Neutrophil (primary cell): ENCODE measurements at regions not wholly inside any gene's neighbourhood (a gene's known extent, or its start where the extent isn't known, plus 50 kb on each side); places are given as distances from the start of the nearest gene placed in this dataset.
"Not testable (repeated sequence)": the region's sequence is repeated elsewhere in the genome, so short reads cannot be mapped to it uniquely, and the experiment has no call there.

Experiments used
- H3K27ac ChIP-seq: fragments of 200-600 bp; sonication (generic); 2 replicates; pipeline ENCODE4 v1.5.1; 2016; ENCODE audit warnings: mild to moderate bottlenecking, moderate library complexity
- H3K27me3 ChIP-seq: fragments of 200-600 bp; sonication (generic); 2 replicates; pipeline ENCODE4 v1.6.0; 2016; ENCODE audit warnings: mild to moderate bottlenecking
- H3K36me3 ChIP-seq: fragments of 200-600 bp; sonication (generic); 2 replicates; pipeline ENCODE4 v1.5.1; 2017
- H3K4me1 ChIP-seq, 2 experiments: fragments of 200-600 bp in 1 of 2; sonication (generic) in 1 of 2; 1 replicate in 1 of 2; 2 replicates in 1 of 2; pipeline versions ENCODE4 v1.5.1 to v1.6.1; 2013 to 2016; ENCODE audit warnings: low read depth in 1 of 2, low read length in 1 of 2, mild to moderate bottlenecking in 1 of 2, moderate library complexity in 1 of 2; ENCODE audit not compliant: control insufficient read depth in 1 of 2, insufficient read depth in 1 of 2
- H3K4me3 ChIP-seq, 2 experiments: fragments of 200-600 bp in 1 of 2; sonication (generic) in 1 of 2; 1 replicate in 1 of 2; 2 replicates in 1 of 2; pipeline ENCODE4 v1.5.1; 2013 to 2016; ENCODE audit warnings: low read depth in 1 of 2, low read length in 1 of 2, mild to moderate bottlenecking in 1 of 2, moderate library complexity in 1 of 2
- H3K9me3 ChIP-seq: fragments of 200-600 bp; sonication (generic); 2 replicates; pipeline ENCODE4 v1.5.1; 2016
- TF ChIP-seq, protein P1 (sequence below): fragments of 200-600 bp; sonication (generic); IDR thresholded peaks from 2 replicates; pipeline ENCODE4 v1.5.1; 2016; ENCODE audit warnings: antibody characterized with exemption

DNA sequence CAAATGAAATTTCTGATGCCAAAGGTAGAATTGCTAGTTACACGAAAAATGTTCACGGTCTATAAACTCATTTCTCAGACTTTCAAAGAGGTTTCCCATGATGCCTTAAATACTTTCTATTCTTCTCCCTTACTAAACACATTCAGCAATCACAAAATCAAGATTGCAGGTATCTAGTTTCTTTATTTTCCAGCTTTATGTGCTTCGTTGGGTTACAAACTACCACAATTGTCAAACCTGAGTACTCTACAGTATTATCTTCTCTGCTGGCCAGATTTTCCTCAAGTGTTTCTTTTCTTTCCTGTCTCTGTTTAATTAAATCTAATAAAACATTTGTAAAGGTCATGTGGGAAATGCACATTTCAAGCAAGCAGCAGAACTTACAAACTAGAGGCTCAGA, 201.8 kb upstream of the ZNF385D start:
- no peak overlapping the region for H3K4me3 ChIP-seq
- H3K27me3 ChIP-seq, result no peaks in the 10 kb centered on the region
- H3K36me3 ChIP-seq, result no peaks in the 10 kb centered on the region
- TF ChIP-seq, protein P1, sequence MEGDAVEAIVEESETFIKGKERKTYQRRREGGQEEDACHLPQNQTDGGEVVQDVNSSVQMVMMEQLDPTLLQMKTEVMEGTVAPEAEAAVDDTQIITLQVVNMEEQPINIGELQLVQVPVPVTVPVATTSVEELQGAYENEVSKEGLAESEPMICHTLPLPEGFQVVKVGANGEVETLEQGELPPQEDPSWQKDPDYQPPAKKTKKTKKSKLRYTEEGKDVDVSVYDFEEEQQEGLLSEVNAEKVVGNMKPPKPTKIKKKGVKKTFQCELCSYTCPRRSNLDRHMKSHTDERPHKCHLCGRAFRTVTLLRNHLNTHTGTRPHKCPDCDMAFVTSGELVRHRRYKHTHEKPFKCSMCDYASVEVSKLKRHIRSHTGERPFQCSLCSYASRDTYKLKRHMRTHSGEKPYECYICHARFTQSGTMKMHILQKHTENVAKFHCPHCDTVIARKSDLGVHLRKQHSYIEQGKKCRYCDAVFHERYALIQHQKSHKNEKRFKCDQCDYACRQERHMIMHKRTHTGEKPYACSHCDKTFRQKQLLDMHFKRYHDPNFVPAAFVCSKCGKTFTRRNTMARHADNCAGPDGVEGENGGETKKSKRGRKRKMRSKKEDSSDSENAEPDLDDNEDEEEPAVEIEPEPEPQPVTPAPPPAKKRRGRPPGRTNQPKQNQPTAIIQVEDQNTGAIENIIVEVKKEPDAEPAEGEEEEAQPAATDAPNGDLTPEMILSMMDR, result no peak
- H3K27ac ChIP-seq, result no peak overlapping the region
- H3K9me3 ChIP-seq, result no peaks in the 10 kb centered on the region
- H3K4me1 ChIP-seq, result no peaks in the 10 kb centered on the region

DNA sequence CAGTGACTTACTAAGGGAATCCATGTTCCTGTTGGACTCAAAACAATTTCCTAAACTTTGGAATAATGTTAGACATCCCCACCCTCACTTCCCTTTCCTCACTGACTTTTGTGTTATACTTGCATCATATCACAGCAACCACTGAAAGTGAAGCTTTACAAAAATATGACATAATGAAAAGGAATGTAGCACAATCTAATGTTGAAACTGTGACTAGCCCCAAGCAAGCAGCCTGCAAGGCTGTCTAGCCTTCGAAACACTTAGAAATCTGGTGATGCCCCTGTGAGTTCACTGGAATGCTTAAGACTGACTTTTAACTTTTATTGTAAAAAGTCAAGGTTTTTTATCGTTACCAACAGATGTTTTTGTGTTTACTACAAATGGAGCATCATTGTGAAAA, 203.7 kb upstream of the ZNF385D start:
- H3K27ac ChIP-seq, result no peak overlapping the region
- H3K4me3 ChIP-seq, result no peak overlapping the region
- no peaks in the 10 kb centered on the region for H3K9me3 ChIP-seq
- H3K4me1 ChIP-seq, result no peaks in the 10 kb centered on the region
- TF ChIP-seq, protein P1, result no peak
- no peaks in the 10 kb centered on the region for H3K36me3 ChIP-seq
- H3K27me3 ChIP-seq, result no peaks in the 10 kb centered on the region

DNA sequence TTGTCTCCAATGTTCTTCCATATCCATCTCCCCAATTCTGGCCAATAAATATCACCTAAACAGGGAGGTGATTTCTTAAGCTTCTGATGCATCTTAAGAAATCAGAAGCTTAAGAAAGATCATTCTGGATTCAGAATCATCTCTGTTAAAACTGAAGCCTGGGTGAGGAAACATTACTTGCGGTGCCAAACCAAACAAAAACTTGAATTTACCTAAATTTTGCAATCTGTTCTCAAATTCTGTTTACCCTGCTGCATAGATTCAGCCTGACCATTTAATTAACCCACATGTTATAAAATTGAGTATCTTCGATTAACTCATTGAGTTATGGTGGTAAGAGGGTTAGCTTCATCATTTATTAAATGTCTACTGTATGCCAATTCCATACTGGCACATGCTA, 204.4 kb upstream of the ZNF385D start:
- TF ChIP-seq, protein P1, result no peak
- Histone ChIP-seq H3K36me3 (no peaks in the 10 kb centered on the region), H3K27ac (no peak overlapping the region), H3K4me3 (no peak overlapping the region), H3K4me1 (no peaks in the 10 kb centered on the region), H3K9me3 (no peaks in the 10 kb centered on the region), H3K27me3 (no peaks in the 10 kb centered on the region)

DNA sequence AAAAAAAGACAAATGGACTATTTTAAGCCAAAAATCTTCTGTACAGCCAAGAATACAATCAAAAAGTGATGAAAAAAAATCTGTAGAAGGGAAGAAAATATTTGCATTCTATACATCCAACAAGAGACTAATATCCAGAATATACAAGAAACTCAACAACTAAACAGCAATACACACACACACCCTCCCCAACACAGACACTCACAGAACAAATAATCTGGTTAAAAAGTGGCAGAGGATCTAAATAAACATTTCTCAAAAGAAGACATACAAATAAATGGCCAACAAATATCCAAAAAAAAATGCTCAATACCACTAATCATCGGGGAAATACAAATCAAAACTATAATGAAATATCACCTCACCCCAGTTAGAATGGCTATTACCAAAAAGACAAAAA, 209.0 kb upstream of the ZNF385D start:
- Histone ChIP-seq H3K27ac (no peak overlapping the region), H3K9me3 (no peaks in the 10 kb centered on the region), H3K27me3 (no peaks in the 10 kb centered on the region), H3K4me3 (no peak overlapping the region), H3K36me3 (no peaks in the 10 kb centered on the region), H3K4me1 (no peaks in the 10 kb centered on the region)
- TF ChIP-seq, protein P1, result no peak

GRCh38 chr3:21962456-21962855, 211.4 kb upstream of the ZNF385D start:
- no peaks in the 10 kb centered on the region for H3K27me3 ChIP-seq
- no peaks in the 10 kb centered on the region for H3K4me1 ChIP-seq
- TF ChIP-seq, protein P1, result no peak
- H3K27ac ChIP-seq, result no peak overlapping the region
- H3K9me3 ChIP-seq, result no peaks in the 10 kb centered on the region
- H3K4me3 ChIP-seq, result no peak overlapping the region
- no peaks in the 10 kb centered on the region for H3K36me3 ChIP-seq

DNA sequence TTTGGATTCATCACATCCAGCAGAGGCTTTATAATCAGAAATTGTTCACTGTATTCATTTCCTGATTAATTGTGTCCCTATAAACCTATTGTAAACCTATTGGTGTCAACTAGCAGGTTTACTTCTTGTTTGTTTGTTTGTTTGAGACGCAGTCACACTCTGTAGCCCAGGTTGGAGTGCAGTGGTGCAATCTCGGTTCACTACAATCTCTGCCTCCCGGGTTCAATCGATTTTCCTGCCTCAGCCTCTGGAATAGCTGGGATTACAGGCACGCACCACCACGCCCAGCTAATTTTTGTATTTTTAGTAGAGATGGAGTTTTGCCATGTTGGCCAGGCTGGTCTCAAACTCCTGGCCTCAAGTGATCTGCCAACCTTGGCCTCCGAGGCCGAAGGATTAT, 215.4 kb upstream of the ZNF385D start:
- H3K27me3 ChIP-seq, H3K27ac ChIP-seq, H3K36me3 ChIP-seq, H3K9me3 ChIP-seq, H3K4me1 ChIP-seq, H3K4me3 ChIP-seq: not testable (repeated sequence)
